ENCODE measurements at regions not wholly inside any gene's neighbourhood (a gene's known extent, or its start where the extent isn't known, plus 50 kb on each side); places are given as distances from the start of the nearest gene placed in this dataset.

GRCh38 chr6:93059911-93060310, 359.4 kb downstream of the EPHA7 start:
- Mint-ChIP-seq H3K4me1 (ENCODE audit: low read depth) (no peaks in the 10 kb centered on the region), H3K27ac (no peak overlapping the region), H3K9me3 (peaks cover 8% of the 10 kb centered on the region), H3K4me3 (no peak overlapping the region), H3K27me3 (ENCODE audit: low read depth) (no peaks in the 10 kb centered on the region), H3K36me3 (ENCODE audit: low read depth) (no peaks in the 10 kb centered on the region)
- CTCF ChIA-PET = no interaction called here
- intact Hi-C loops (cut with micrococcal nuclease) = no loop called here
- DNase-seq = no peak

DNA sequence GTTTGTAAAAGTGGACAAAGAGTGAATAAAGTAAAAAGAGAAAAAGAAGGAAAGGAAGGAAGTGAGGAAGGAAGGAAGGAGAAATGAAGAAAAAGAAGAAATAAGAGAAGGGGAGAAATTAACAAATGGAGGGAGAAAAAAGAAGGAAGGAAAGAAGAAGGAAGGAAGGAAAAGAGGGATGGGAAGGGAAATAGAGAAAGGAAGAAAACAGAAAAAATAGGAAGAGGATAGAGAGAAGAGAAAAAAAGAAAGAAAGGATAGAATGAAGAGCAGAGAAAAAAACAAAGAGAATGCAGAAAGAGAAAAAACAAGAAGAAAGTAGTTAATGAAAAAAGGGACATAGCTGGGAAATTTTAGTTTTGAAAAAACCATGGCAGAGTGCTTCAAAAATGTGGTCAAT, 361.8 kb downstream of the EPHA7 start:
- H3K27ac Mint-ChIP-seq = no peak overlapping the region
- H3K4me3 Mint-ChIP-seq = no peak overlapping the region
- no peaks in the 10 kb centered on the region for H3K4me1 Mint-ChIP-seq (ENCODE audit: low read depth)
- no peak for DNase-seq
- no peaks in the 10 kb centered on the region for H3K36me3 Mint-ChIP-seq (ENCODE audit: low read depth)
- intact Hi-C loops (cut with micrococcal nuclease) = no loop called here
- CTCF ChIA-PET = no interaction called here
- H3K9me3 Mint-ChIP-seq = peaks cover 14% of the 10 kb centered on the region
- H3K27me3 Mint-ChIP-seq (ENCODE audit: low read depth) = no peaks in the 10 kb centered on the region

DNA sequence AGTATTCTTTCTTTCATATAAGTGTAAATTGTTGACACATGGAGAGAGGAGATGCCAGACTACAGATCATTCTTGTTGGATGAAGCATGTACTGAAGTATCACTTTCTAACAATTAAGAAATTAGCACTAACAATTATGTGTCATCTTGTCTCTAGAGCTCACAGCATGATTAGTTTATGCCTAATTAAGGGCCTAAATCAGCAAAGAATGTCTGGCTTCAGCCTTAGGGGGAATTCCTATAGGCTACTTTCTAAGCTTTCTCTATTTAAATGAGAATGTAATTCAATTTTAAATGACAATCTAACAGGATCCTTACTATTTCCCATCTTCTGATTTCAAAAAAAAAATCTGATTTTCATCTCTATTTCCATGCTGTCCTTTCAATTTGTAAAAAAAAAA, 371.0 kb downstream of the EPHA7 start:
- Mint-ChIP-seq H3K9me3 (peaks cover 2% of the 10 kb centered on the region), H3K4me1 (ENCODE audit: low read depth) (no peaks in the 10 kb centered on the region), H3K4me3 (no peak overlapping the region), H3K27ac (no peak overlapping the region), H3K36me3 (ENCODE audit: low read depth) (no peaks in the 10 kb centered on the region), H3K27me3 (ENCODE audit: low read depth) (no peaks in the 10 kb centered on the region)
- no peak for DNase-seq
- intact Hi-C loops (cut with micrococcal nuclease) = no loop called here
- CTCF ChIA-PET = no interaction called here

DNA sequence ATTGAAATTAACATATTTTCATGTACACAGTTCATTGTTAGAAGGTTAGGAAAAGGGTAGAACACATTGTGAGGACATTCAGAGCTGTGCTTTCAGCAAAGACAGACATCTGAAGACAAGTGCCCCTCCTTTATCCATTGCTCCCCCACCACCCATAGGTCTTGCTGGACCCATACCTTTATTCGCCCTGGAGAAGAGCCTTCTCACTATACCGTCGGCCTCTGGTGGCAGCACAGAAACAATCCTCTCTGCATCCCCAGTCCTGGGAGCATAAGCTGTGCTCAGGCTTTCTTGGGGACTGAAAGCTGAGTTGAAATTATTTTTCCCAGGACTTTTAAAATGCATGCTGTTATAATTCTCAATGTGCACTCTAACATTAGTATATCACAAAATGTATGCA, 372.3 kb downstream of the EPHA7 start:
- no peak for DNase-seq
- H3K36me3 Mint-ChIP-seq (ENCODE audit: low read depth) = no peaks in the 10 kb centered on the region
- intact Hi-C loops (cut with micrococcal nuclease) = no loop called here
- no peaks in the 10 kb centered on the region for H3K4me1 Mint-ChIP-seq (ENCODE audit: low read depth)
- H3K27me3 Mint-ChIP-seq (ENCODE audit: low read depth) = no peaks in the 10 kb centered on the region
- H3K9me3 Mint-ChIP-seq = no peaks in the 10 kb centered on the region
- no peak overlapping the region for H3K27ac Mint-ChIP-seq
- CTCF ChIA-PET = no interaction called here
- H3K4me3 Mint-ChIP-seq = no peak overlapping the region

DNA sequence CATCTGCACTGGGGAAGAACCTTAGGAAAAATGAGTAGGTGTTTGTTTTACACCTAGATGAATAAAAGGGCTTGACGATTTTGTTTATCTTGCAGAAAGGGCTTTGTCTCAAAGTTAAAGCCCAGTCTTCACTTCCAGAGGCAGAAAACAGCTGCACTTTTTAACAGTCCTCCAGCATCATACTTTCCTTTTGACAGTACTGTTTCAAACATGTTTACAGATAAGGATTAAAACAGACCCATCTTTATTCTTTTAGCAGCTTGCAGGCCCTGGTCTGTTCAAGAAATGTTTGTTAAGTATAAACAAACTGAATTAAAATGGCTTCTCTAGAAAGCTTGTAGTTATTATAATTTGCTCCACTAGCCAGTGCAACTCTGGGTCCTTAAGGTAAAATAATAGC, 374.2 kb downstream of the EPHA7 start:
- Mint-ChIP-seq H3K36me3 (ENCODE audit: low read depth) (no peaks in the 10 kb centered on the region), H3K9me3 (no peaks in the 10 kb centered on the region), H3K27me3 (ENCODE audit: low read depth) (no peaks in the 10 kb centered on the region), H3K27ac (no peak overlapping the region), H3K4me1 (ENCODE audit: low read depth) (no peaks in the 10 kb centered on the region), H3K4me3 (no peak overlapping the region)
- DNase-seq = no peak
- intact Hi-C loops (cut with micrococcal nuclease) = no loop called here
- CTCF ChIA-PET = no interaction called here

DNA sequence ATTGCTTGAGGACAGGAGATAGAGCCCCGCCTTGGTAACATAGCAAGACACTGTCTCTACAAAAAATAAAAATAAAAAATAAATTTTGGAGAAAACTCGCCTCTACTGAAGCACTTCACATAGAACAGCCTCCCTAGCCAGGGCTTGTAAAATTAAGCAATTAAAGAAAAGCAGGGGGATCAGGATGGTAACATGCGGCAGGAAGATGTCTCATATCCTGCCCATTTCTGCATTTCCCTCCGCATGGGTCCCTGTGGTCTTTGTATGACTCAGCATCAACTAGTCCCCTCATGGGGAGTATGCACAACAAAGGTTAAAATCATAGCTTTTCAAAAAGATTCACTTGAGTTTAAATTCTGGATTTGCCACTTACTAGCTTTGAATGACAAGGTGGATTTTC, 379.0 kb downstream of the EPHA7 start:
- H3K27ac Mint-ChIP-seq = no peak overlapping the region
- H3K36me3 Mint-ChIP-seq (ENCODE audit: low read depth) = no peaks in the 10 kb centered on the region
- DNase-seq = no peak
- CTCF ChIA-PET = no interaction called here
- peaks cover 22% of the 10 kb centered on the region for H3K9me3 Mint-ChIP-seq
- no peak overlapping the region for H3K4me3 Mint-ChIP-seq
- no peaks in the 10 kb centered on the region for H3K27me3 Mint-ChIP-seq (ENCODE audit: low read depth)
- H3K4me1 Mint-ChIP-seq (ENCODE audit: low read depth) = no peaks in the 10 kb centered on the region
- intact Hi-C loops (cut with micrococcal nuclease) = no loop called here

GRCh38 chr6:93036835-93037234, 382.5 kb downstream of the EPHA7 start:
- Mint-ChIP-seq H3K36me3 (ENCODE audit: low read depth) (no peaks in the 10 kb centered on the region), H3K4me3 (no peak overlapping the region), H3K9me3 (peaks cover 28% of the 10 kb centered on the region), H3K4me1 (ENCODE audit: low read depth) (no peaks in the 10 kb centered on the region), H3K27ac (no peak overlapping the region), H3K27me3 (ENCODE audit: low read depth) (no peaks in the 10 kb centered on the region)
- intact Hi-C loops (cut with micrococcal nuclease) = no loop called here
- CTCF ChIA-PET = no interaction called here
- no peak for DNase-seq

GRCh38 chr6:93035756-93036155, 383.6 kb downstream of the EPHA7 start:
- no peaks in the 10 kb centered on the region for H3K36me3 Mint-ChIP-seq (ENCODE audit: low read depth)
- H3K4me1 Mint-ChIP-seq (ENCODE audit: low read depth) = no peaks in the 10 kb centered on the region
- intact Hi-C loops (cut with micrococcal nuclease) = no loop called here
- CTCF ChIA-PET = no interaction called here
- DNase-seq = no peak
- no peak overlapping the region for H3K4me3 Mint-ChIP-seq
- H3K9me3 Mint-ChIP-seq = peaks cover 28% of the 10 kb centered on the region
- H3K27me3 Mint-ChIP-seq (ENCODE audit: low read depth) = no peaks in the 10 kb centered on the region
- no peak overlapping the region for H3K27ac Mint-ChIP-seq

- DNase-seq = no peak
- no peaks in the 10 kb centered on the region for H3K4me1 Mint-ChIP-seq (ENCODE audit: low read depth)
- CTCF ChIA-PET = no interaction called here
- no peaks in the 10 kb centered on the region for H3K27me3 Mint-ChIP-seq (ENCODE audit: low read depth)
- H3K27ac Mint-ChIP-seq = no peak overlapping the region
- H3K4me3 Mint-ChIP-seq = no peak overlapping the region
- no peaks in the 10 kb centered on the region for H3K36me3 Mint-ChIP-seq (ENCODE audit: low read depth)
- H3K9me3 Mint-ChIP-seq = peaks cover 4% of the 10 kb centered on the region
- intact Hi-C loops (cut with micrococcal nuclease) = no loop called here
These were observed 398.0 kb downstream of the EPHA7 start for GRCh38 chr6:93021235-93021915.

- intact Hi-C loops (cut with micrococcal nuclease) = no loop called here
- no peak overlapping the region for H3K4me3 Mint-ChIP-seq
- DNase-seq = no peak
- no peak overlapping the region for H3K27ac Mint-ChIP-seq
- H3K36me3 Mint-ChIP-seq (ENCODE audit: low read depth) = no peaks in the 10 kb centered on the region
- CTCF ChIA-PET = no interaction called here
- peaks cover 4% of the 10 kb centered on the region for H3K9me3 Mint-ChIP-seq
- H3K27me3 Mint-ChIP-seq (ENCODE audit: low read depth) = no peaks in the 10 kb centered on the region
- H3K4me1 Mint-ChIP-seq (ENCODE audit: low read depth) = no peaks in the 10 kb centered on the region
These were observed 401.7 kb downstream of the EPHA7 start for GRCh38 chr6:93017626-93018025.

DNA sequence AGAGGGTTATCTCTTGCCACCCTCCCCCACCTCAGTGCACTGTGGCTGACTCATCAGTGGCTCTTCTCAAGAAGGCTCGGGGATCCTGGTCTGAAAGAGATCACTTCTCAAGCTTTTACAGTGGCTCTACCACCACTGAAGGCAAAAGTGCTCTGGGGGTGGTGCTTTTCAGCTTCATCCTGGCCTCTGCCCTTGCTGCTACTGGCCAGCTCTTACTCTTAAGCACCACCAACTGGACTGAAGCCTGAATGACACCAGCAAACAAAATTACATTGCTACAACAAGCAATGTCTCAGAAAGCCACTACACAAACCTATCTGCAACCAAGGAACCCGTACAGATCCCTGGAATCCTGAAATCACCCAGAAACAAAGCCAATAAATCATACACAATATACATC, 402.1 kb downstream of the EPHA7 start:
- Mint-ChIP-seq H3K27ac (no peak overlapping the region), H3K4me3 (no peak overlapping the region), H3K36me3 (ENCODE audit: low read depth) (no peaks in the 10 kb centered on the region), H3K9me3 (peaks cover 4% of the 10 kb centered on the region), H3K4me1 (ENCODE audit: low read depth) (no peaks in the 10 kb centered on the region), H3K27me3 (ENCODE audit: low read depth) (no peaks in the 10 kb centered on the region)
- intact Hi-C loops (cut with micrococcal nuclease) = no loop called here
- CTCF ChIA-PET = no interaction called here
- DNase-seq = no peak

DNA sequence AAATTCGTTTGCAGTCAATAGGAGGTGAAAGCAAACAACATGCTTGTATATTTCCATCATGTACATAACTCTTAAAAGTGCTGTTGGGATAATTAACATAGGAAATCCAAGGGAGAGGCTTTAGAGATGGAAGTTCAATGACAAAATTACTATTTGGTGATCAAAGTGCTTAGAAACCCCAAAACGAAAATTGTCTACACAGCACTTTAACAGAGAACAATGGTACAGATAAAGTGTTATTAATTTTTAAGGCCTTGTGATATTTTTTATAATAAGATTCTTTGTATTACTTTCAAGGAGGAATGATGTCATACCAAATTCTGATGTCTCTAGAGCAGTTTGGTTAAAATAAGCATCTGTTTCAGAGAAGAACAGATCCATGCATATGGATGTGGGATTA, 406.3 kb downstream of the EPHA7 start:
- H3K27me3 Mint-ChIP-seq (ENCODE audit: low read depth) = no peaks in the 10 kb centered on the region
- H3K27ac Mint-ChIP-seq = no peak overlapping the region
- CTCF ChIA-PET = no interaction called here
- H3K4me1 Mint-ChIP-seq (ENCODE audit: low read depth) = no peaks in the 10 kb centered on the region
- peaks cover 4% of the 10 kb centered on the region for H3K9me3 Mint-ChIP-seq
- no peak overlapping the region for H3K4me3 Mint-ChIP-seq
- DNase-seq = no peak
- H3K36me3 Mint-ChIP-seq (ENCODE audit: low read depth) = no peaks in the 10 kb centered on the region
- intact Hi-C loops (cut with micrococcal nuclease) = no loop called here

GRCh38 chr6:93008375-93008774, 411.0 kb downstream of the EPHA7 start:
- H3K4me3 Mint-ChIP-seq = no peak overlapping the region
- intact Hi-C loops (cut with micrococcal nuclease) = no loop called here
- no peak for DNase-seq
- H3K9me3 Mint-ChIP-seq = peaks cover 6% of the 10 kb centered on the region
- no peaks in the 10 kb centered on the region for H3K27me3 Mint-ChIP-seq (ENCODE audit: low read depth)
- CTCF ChIA-PET = no interaction called here
- H3K4me1 Mint-ChIP-seq (ENCODE audit: low read depth) = no peaks in the 10 kb centered on the region
- H3K27ac Mint-ChIP-seq = no peak overlapping the region
- no peaks in the 10 kb centered on the region for H3K36me3 Mint-ChIP-seq (ENCODE audit: low read depth)

DNA sequence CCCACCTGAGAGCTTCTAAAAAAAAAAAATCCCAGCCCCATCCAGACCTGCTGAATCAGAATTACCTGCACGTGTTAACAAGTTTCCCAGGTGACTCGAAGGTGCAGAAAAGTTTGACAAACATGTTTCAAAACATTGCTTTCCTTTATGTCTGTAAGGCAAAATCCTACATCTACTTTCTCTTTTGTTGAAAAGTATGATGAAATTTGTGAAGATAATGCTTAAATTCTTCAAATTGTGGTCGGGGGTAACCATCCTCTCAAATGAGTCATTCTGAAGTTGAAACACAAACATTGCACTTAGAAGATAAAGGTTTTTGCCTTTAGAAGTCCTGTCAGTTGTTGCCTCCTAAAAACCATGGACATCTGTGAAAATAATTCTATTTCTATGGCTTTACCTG, 429.7 kb downstream of the EPHA7 start:
- Mint-ChIP-seq H3K9me3 (peaks cover 5% of the 10 kb centered on the region), H3K4me1 (ENCODE audit: low read depth) (no peaks in the 10 kb centered on the region), H3K4me3 (no peak overlapping the region), H3K36me3 (ENCODE audit: low read depth) (no peaks in the 10 kb centered on the region), H3K27ac (no peak overlapping the region), H3K27me3 (ENCODE audit: low read depth) (no peaks in the 10 kb centered on the region)
- intact Hi-C loops (cut with micrococcal nuclease) = no loop called here
- no peak for DNase-seq
- CTCF ChIA-PET = no interaction called here
